ENCODE measurements at regions not wholly inside any gene's neighbourhood (a gene's known extent, or its start where the extent isn't known, plus 50 kb on each side); places are given as distances from the start of the nearest gene placed in this dataset.
"Not testable (repeated sequence)": the region's sequence is repeated elsewhere in the genome, so short reads cannot be mapped to it uniquely, and the experiment has no call there.

- Histone ChIP-seq H3K36me3 (no peaks in the 10 kb centered on the region), H3K4me3 (no peak overlapping the region), H3K4me1 (no peaks in the 10 kb centered on the region), H3K27ac (no peak overlapping the region), H3K9me3 (no peaks in the 10 kb centered on the region), H3K27me3 (no peaks in the 10 kb centered on the region)
- no peak for TF ChIP-seq CTCF (IDR thresholded peaks at IDR 0.05)
- no peak for DNase-seq (ENCODE audit: low spot score)
These were observed 104.4 kb downstream of the MRPL14 start for GRCh38 chr6:44022671-44023352.

DNA sequence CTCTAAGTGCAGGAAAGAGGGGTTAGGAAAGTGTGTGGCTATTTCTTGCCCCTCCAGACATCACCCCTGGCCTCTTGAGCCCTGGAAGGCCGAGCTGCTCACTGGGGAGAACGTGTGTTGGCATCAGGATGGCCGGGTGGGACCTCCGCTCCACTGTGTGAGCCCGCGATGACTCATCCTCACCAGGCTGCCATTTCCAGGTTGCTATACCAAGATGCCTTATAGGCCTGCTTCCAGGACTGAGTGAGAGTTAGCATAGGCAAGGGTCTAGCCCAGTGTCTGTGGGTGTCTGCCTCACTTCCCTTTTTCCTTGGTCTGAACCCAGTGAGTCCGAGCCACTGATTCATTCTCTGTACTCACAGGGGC is 105.0 kb downstream of the MRPL14 start:
- DNase-seq (ENCODE audit: low spot score): no peak
- Histone ChIP-seq H3K27me3 (no peaks in the 10 kb centered on the region), H3K27ac (no peak overlapping the region), H3K4me1 (no peaks in the 10 kb centered on the region), H3K4me3 (no peak overlapping the region), H3K36me3 (no peaks in the 10 kb centered on the region), H3K9me3 (no peaks in the 10 kb centered on the region)
- no peak for TF ChIP-seq CTCF (IDR thresholded peaks at IDR 0.05)

- Histone ChIP-seq H3K4me3 (no peak overlapping the region), H3K27me3 (no peaks in the 10 kb centered on the region), H3K4me1 (no peaks in the 10 kb centered on the region), H3K36me3 (no peaks in the 10 kb centered on the region), H3K9me3 (no peaks in the 10 kb centered on the region), H3K27ac (no peak overlapping the region)
- DNase-seq (ENCODE audit: low spot score): no peak
- TF ChIP-seq CTCF (IDR thresholded peaks at IDR 0.05): no peak
These were observed 105.5 kb downstream of the MRPL14 start for GRCh38 chr6:44021589-44022295.

GRCh38 chr6:44020664-44021425 is 106.4 kb downstream of the MRPL14 start:
- Histone ChIP-seq H3K4me3 (no peak overlapping the region), H3K27ac (no peak overlapping the region), H3K9me3 (no peaks in the 10 kb centered on the region), H3K4me1 (no peaks in the 10 kb centered on the region), H3K36me3 (no peaks in the 10 kb centered on the region), H3K27me3 (no peaks in the 10 kb centered on the region)
- no peak for DNase-seq (ENCODE audit: low spot score)
- no peak for TF ChIP-seq CTCF (IDR thresholded peaks at IDR 0.05)

DNA sequence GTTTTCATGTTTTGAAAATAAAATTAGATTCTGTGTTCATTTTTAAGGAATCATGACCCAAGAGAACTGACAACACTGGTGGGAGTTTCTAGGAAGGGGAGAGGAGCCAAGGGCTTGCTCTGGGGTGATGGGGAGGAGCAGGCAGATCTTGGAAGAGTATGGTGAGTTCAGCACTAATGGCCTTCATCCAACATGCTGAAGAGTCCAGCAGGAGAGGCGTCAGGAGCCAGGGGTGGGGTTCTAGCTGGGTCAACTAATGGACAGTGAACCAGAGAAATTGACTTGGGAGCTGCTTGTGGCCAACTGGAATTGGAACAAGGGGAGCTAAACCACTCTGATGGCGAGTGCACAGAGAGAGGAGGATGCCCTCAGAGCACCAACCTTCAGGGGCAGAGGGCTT is 107.1 kb downstream of the MRPL14 start:
- Histone ChIP-seq H3K4me1 (no peaks in the 10 kb centered on the region), H3K27ac (no peak overlapping the region), H3K9me3 (no peaks in the 10 kb centered on the region), H3K27me3 (no peaks in the 10 kb centered on the region), H3K36me3 (no peaks in the 10 kb centered on the region), H3K4me3 (no peak overlapping the region)
- no peak for TF ChIP-seq CTCF (IDR thresholded peaks at IDR 0.05)
- no peak for DNase-seq (ENCODE audit: low spot score)

DNA sequence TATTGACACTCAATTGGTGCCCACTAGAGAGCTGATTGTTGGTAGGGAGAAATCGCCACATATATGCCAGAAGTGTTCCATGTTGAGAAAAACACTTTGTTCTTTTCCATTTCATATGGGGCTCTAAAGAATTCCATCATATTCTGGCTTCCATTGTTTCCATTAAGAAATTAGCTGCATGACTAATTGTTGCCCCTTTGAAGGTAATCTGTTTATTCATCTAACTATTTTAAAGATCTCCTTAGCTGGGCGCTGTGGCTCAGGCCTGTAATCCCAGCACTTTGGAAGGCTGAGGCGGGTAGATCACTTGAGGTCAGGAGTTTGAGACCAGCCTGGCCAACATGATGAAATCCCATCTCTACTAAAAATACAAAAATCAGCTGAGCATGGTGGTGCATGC is 109.9 kb downstream of the MRPL14 start:
- H3K36me3 ChIP-seq; H3K27me3 ChIP-seq; H3K9me3 ChIP-seq; H3K27ac ChIP-seq; H3K4me3 ChIP-seq; H3K4me1 ChIP-seq; DNase-seq (ENCODE audit: low spot score): not testable (repeated sequence)
